ENCODE measurements at regions not wholly inside any gene's neighbourhood (a gene's known extent, or its start where the extent isn't known, plus 50 kb on each side); places are given as distances from the start of the nearest gene placed in this dataset.

GRCh38 chr7:12052211-12052610, 158.9 kb upstream of the TMEM106B start:
- H3K4me3 ChIP-seq = no peak overlapping the region
- TF ChIP-seq EP300 (IDR thresholded peaks at IDR 0.05) (no peak), POLR2AphosphoS5 (IDR thresholded peaks at IDR 0.05) (no peak), CTCF (IDR thresholded peaks at IDR 0.05) (no peak), POLR2A (IDR thresholded peaks at IDR 0.05) (no peak)
- H3K27me3 ChIP-seq = no peaks in the 10 kb centered on the region
- 92 to 98% (median 97%) methylated on average over 2 of the region's 2 CpGs for WGBS, 5 donors
- intact Hi-C loops (cut with DNase I; ENCODE audit: low total_unique reads) = no loop called here
- no peaks in the 10 kb centered on the region for H3K36me3 ChIP-seq
- peaks cover 0 to 20% (median 17%) of the 10 kb centered on the region in 4 donors for H3K9me3 ChIP-seq
- no peaks in the 10 kb centered on the region for H3K4me1 ChIP-seq
- no peak overlapping the region for H3K27ac ChIP-seq
- no peak for DNase-seq

GRCh38 chr7:12053561-12053960, 157.5 kb upstream of the TMEM106B start:
- DNase-seq = no peak
- intact Hi-C loops (cut with DNase I; ENCODE audit: low total_unique reads) = no loop called here
- H3K36me3 ChIP-seq = no peaks in the 10 kb centered on the region
- no peak overlapping the region for H3K27ac ChIP-seq
- no peaks in the 10 kb centered on the region for H3K4me1 ChIP-seq
- peaks cover 0 to 34% (median 19%) of the 10 kb centered on the region in 4 donors for H3K9me3 ChIP-seq
- no peak for TF ChIP-seq POLR2AphosphoS5 (IDR thresholded peaks at IDR 0.05)
- TF ChIP-seq EP300 (IDR thresholded peaks at IDR 0.05) = no peak
- no peak for TF ChIP-seq POLR2A (IDR thresholded peaks at IDR 0.05)
- no peak for TF ChIP-seq CTCF (IDR thresholded peaks at IDR 0.05)
- H3K4me3 ChIP-seq = no peak overlapping the region
- 54 to 86% (median 81%) methylated on average over 5 of the region's 5 CpGs for WGBS, 5 donors
- no peaks in the 10 kb centered on the region for H3K27me3 ChIP-seq

GRCh38 chr7:12054830-12055229, 156.3 kb upstream of the TMEM106B start:
- Histone ChIP-seq H3K36me3 (no peaks in the 10 kb centered on the region), H3K27me3 (no peaks in the 10 kb centered on the region), H3K4me1 (no peaks in the 10 kb centered on the region), H3K9me3 (peaks cover 0 to 34% (median 19%) of the 10 kb centered on the region in 4 donors), H3K4me3 (no peak overlapping the region), H3K27ac (no peak overlapping the region)
- no peak for TF ChIP-seq POLR2A (IDR thresholded peaks at IDR 0.05)
- intact Hi-C loops (cut with DNase I; ENCODE audit: low total_unique reads) = no loop called here
- DNase-seq = no peak

DNA sequence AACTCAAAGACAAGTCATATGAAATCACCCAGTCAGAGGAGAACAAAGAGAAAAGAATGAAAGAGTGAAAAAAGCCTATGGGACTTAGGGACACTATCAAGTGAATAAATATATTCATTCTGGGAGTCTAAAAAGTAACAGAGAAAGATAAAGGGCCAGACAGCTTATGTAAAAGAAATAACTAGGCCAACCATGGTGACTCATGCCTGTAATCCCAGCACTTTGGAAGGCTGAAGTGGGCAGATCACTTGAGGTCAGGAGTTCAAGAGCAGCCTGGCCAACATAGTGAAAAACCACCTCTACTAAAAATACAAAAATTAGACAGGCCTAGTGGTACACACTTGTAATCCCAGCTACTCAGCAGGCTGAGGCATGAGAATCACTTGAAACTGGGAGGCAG, 154.7 kb upstream of the TMEM106B start:
- intact Hi-C loops (cut with DNase I; ENCODE audit: low total_unique reads) = no loop called here
- TF ChIP-seq POLR2AphosphoS5 (IDR thresholded peaks at IDR 0.05) (no peak), EP300 (IDR thresholded peaks at IDR 0.05) (no peak), CTCF (IDR thresholded peaks at IDR 0.05) (no peak), POLR2A (IDR thresholded peaks at IDR 0.05) (no peak)

GRCh38 chr7:12056977-12057376, 154.1 kb upstream of the TMEM106B start:
- H3K4me3 ChIP-seq = no peak overlapping the region
- 63 to 84% (median 82%) methylated on average over 2 of the region's 2 CpGs for WGBS, 5 donors

More for the DNA sequence above, 154.7 kb upstream of the TMEM106B start:
- Histone ChIP-seq H3K27me3 (no peaks in the 10 kb centered on the region), H3K4me3 (no peak overlapping the region), H3K36me3 (no peaks in the 10 kb centered on the region), H3K9me3 (peaks cover 0 to 34% (median 19%) of the 10 kb centered on the region in 4 donors), H3K27ac (no peak overlapping the region), H3K4me1 (no peaks in the 10 kb centered on the region)
- no peak for DNase-seq

More at GRCh38 chr7:12056977-12057376, 154.1 kb upstream of the TMEM106B start:
- Histone ChIP-seq H3K9me3 (peaks cover 0 to 34% (median 19%) of the 10 kb centered on the region in 4 donors), H3K27ac (no peak overlapping the region), H3K27me3 (no peaks in the 10 kb centered on the region), H3K4me1 (no peaks in the 10 kb centered on the region), H3K36me3 (no peaks in the 10 kb centered on the region)
- intact Hi-C loops (cut with DNase I; ENCODE audit: low total_unique reads) = no loop called here
- DNase-seq = no peak
- TF ChIP-seq POLR2A (IDR thresholded peaks at IDR 0.05) (no peak), CTCF (IDR thresholded peaks at IDR 0.05) (no peak), POLR2AphosphoS5 (IDR thresholded peaks at IDR 0.05) (no peak), EP300 (IDR thresholded peaks at IDR 0.05) (no peak)

Measured in stomach (tissue), 8 donors.